ENCODE measurements at regions not wholly inside any gene's neighbourhood (a gene's known extent, or its start where the extent isn't known, plus 50 kb on each side); places are given as distances from the start of the nearest gene placed in this dataset.

DNA sequence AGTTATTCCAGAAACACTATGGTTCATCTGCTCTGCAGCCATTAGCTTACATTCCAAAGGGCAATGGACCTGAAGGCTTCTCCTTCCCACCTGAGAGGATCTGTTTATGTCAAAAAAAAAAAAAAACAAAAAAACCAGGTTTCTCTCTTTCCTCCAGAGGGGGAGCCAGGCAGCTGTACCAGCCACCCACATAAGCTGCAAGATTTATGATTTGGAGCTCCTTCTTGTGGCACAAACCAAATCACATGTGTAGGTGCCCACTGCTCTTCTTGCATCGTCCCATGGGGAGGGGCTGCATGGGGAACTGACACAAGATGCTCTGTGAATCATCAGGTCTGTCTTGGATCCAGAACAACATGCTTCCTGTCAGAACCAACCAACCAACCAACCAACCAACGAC lies 231.6 kb upstream of the IGFBP3 start:
- Histone ChIP-seq H3K4me1 (no peaks in the 10 kb centered on the region), H3K4me3 (no peak overlapping the region), H3K27ac (no peak overlapping the region), H3K27me3 (no peaks in the 10 kb centered on the region), H3K36me3 (no peaks in the 10 kb centered on the region), H3K9me3 (no peaks in the 10 kb centered on the region)
- DNase-seq, result no peak
- no peak for ATAC-seq
- TF ChIP-seq, protein P1, sequence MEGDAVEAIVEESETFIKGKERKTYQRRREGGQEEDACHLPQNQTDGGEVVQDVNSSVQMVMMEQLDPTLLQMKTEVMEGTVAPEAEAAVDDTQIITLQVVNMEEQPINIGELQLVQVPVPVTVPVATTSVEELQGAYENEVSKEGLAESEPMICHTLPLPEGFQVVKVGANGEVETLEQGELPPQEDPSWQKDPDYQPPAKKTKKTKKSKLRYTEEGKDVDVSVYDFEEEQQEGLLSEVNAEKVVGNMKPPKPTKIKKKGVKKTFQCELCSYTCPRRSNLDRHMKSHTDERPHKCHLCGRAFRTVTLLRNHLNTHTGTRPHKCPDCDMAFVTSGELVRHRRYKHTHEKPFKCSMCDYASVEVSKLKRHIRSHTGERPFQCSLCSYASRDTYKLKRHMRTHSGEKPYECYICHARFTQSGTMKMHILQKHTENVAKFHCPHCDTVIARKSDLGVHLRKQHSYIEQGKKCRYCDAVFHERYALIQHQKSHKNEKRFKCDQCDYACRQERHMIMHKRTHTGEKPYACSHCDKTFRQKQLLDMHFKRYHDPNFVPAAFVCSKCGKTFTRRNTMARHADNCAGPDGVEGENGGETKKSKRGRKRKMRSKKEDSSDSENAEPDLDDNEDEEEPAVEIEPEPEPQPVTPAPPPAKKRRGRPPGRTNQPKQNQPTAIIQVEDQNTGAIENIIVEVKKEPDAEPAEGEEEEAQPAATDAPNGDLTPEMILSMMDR (IDR thresholded peaks at IDR 0.05), result no peak
- intact Hi-C loops (cut with DNase I), result no loop called here

DNA sequence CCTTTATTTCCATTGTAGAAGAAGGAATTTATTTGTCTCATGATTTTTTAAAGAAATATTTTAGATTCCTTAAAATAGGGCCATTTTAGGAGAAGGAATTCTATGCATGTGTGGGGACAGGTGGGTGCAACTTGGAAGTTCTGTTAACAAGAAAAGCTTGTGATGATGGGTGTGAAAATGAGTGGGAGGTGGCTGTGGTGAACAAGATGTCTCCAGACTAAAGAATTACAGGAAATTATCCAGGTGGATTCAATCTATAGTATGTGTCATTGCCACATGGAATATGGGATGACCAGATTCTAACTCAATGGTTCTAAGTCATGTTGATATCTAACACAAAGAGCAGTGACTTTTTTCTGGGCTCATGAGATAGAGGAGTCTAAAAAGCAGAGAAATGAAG lies 229.6 kb upstream of the IGFBP3 start:
- intact Hi-C loops (cut with DNase I), result no loop called here
- Histone ChIP-seq H3K4me3 (no peak overlapping the region), H3K4me1 (no peaks in the 10 kb centered on the region), H3K36me3 (no peaks in the 10 kb centered on the region), H3K27ac (no peak overlapping the region), H3K9me3 (no peaks in the 10 kb centered on the region), H3K27me3 (no peaks in the 10 kb centered on the region)
- DNase-seq (no peak), ATAC-seq (no peak)
- TF ChIP-seq, protein P1 (IDR thresholded peaks at IDR 0.05), result no peak

DNA sequence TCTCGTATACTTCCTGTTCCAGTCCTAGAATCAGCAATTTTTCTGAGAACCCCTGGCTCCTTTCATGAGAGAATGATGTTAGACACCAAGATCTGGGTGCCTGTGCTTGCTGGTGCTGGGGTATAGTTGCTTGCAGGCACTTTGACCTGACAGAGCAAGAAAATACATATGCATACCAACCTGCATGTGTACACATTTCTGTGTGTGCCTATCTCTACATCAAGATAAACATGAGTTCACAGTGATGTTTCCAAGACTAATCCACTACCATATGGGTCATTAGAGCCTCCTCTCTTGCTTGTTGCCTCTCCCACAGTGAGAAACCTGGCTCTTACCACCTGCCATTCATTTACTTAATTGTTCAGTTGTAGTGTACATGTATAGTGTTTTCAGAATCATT lies 229.1 kb upstream of the IGFBP3 start:
- Histone ChIP-seq H3K4me1 (no peaks in the 10 kb centered on the region), H3K27ac (no peak overlapping the region), H3K36me3 (no peaks in the 10 kb centered on the region), H3K4me3 (no peak overlapping the region), H3K9me3 (no peaks in the 10 kb centered on the region), H3K27me3 (no peaks in the 10 kb centered on the region)
- no peak for ATAC-seq
- DNase-seq, result no peak
- TF ChIP-seq, protein P1 (IDR thresholded peaks at IDR 0.05), result no peak
- intact Hi-C loops (cut with DNase I), result no loop called here

DNA sequence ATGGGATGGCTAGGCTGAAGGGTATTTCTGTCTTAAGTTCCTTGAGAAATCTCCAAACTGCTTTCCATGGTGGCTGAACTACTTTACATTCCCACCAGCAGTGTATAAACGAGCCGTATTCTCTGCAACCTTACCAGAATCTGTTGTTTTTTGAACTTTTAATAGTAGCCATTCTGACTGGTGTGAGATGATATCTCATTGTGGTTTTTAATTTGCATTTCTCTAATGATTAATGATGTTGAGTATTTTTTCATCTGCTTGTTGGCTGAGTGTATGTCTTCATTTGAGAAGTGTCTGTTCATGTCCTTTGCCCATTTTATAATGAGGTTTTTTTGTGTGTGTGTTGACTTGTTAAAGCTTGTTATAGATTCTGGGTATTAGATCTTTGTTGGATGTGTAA lies 226.8 kb upstream of the IGFBP3 start:
- no peaks in the 10 kb centered on the region for H3K9me3 ChIP-seq
- no peaks in the 10 kb centered on the region for H3K36me3 ChIP-seq
- no peak overlapping the region for H3K27ac ChIP-seq
- intact Hi-C loops (cut with DNase I), result no loop called here
- TF ChIP-seq, protein P1 (IDR thresholded peaks at IDR 0.05), result no peak
- no peak for ATAC-seq
- DNase-seq, result no peak
- H3K4me1 ChIP-seq, result no peaks in the 10 kb centered on the region
- H3K4me3 ChIP-seq, result no peak overlapping the region
- no peaks in the 10 kb centered on the region for H3K27me3 ChIP-seq

DNA sequence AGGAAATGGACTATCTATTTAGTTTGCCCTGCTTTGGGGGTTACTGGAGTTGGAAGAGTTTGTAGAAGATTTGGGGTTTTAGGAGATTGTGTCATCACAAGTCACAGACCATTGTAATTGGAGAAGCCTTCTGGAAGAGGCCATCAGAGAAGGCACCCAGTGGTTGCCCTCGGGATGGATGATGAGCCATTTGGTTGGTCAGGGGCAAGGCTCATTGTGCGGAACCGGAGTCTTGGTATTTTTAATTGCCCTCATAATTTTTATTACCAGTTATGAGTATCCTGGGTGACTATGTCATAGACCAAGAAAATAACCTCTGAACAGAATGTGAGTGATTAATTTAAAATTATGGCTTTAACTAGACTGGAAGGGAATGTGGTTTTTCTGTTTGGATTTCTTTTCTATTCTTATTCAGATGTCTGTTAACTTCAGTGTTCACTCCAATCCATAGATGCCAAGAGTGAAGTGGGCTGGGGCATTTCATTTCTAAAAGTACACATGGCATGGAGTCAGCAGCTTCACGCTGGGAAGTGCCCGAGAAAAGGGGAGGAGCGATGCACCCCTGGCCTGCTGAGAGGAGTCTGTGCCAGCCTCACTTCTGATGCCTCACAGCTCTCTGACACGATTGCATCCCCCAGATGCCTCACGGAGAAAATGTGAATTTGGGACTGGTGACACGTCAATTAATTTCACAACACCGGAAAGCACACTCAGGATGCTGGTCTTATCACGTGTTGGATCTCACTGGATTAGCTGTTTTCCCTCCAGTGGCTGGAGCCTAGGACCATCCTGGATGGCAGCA lies 225.6 kb upstream of the IGFBP3 start:
- Histone ChIP-seq H3K4me3 (no peak overlapping the region), H3K9me3 (no peaks in the 10 kb centered on the region), H3K27ac (no peak overlapping the region), H3K4me1 (no peaks in the 10 kb centered on the region), H3K36me3 (no peaks in the 10 kb centered on the region), H3K27me3 (no peaks in the 10 kb centered on the region)
- no peak for DNase-seq
- intact Hi-C loops (cut with DNase I), result no loop called here
- TF ChIP-seq, protein P1 (IDR thresholded peaks at IDR 0.05), result no peak
- peak; percentile 68 for ATAC-seq

All from left lung (tissue), 4 donors.